AG09309 (cell line): ENCODE measurements at regions not wholly inside any gene's neighbourhood (a gene's known extent, or its start where the extent isn't known, plus 50 kb on each side); places are given as distances from the start of the nearest gene placed in this dataset.
"Not testable (repeated sequence)": the region's sequence is repeated elsewhere in the genome, so short reads cannot be mapped to it uniquely, and the experiment has no call there.

Source experiments
- DNase-seq: peaks from one replicate; pipeline ENCODE4 v3.0.0-alpha.2; 2010; ENCODE audit warnings: low read depth
- H3K4me3 ChIP-seq: 2 replicates; pipeline ENCODE4 v1.5.1; 2011; ENCODE audit warnings: mild to moderate bottlenecking, low read depth, low read length, moderate library complexity; ENCODE audit not compliant: control insufficient read depth
- TF ChIP-seq, protein P1 (sequence below): IDR thresholded peaks from 2 replicates; pipeline ENCODE4 v1.5.1; 2011; ENCODE audit warnings: mild to moderate bottlenecking, low read depth, low read length, inconsistent platforms; ENCODE audit not compliant: insufficient read depth, control insufficient read depth; ENCODE audit errors: missing control alignments

DNA sequence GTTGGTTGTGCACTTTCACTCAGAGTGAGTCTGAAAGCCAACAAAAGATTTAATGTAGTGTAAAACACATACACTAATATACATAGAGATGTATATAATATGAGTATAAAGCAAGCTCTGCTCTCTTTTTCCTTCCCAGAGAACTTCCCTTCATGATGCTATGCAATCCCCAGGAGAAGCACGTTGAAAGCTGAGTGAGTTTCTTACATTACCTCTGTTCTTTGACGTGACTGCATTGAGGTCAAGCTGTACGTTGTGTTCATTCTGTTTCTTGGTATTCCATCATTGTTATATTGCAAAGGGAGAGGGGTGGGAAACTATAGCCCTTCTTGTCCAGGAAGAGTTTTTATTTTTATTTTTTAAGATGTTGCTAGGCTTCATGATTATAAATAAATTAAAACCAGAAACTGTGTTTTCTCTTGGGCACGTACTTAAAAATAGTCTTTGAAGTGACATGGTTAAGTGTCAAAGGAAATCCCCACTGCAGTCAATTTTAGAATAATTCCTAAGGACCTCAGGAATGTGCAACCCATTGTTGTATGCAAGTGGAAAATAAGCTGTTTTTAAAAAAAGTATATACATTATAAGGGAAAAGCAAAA, 651.0 kb downstream of the CD109 start:
- TF ChIP-seq, protein P1, sequence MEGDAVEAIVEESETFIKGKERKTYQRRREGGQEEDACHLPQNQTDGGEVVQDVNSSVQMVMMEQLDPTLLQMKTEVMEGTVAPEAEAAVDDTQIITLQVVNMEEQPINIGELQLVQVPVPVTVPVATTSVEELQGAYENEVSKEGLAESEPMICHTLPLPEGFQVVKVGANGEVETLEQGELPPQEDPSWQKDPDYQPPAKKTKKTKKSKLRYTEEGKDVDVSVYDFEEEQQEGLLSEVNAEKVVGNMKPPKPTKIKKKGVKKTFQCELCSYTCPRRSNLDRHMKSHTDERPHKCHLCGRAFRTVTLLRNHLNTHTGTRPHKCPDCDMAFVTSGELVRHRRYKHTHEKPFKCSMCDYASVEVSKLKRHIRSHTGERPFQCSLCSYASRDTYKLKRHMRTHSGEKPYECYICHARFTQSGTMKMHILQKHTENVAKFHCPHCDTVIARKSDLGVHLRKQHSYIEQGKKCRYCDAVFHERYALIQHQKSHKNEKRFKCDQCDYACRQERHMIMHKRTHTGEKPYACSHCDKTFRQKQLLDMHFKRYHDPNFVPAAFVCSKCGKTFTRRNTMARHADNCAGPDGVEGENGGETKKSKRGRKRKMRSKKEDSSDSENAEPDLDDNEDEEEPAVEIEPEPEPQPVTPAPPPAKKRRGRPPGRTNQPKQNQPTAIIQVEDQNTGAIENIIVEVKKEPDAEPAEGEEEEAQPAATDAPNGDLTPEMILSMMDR, result no peak
- no peak for DNase-seq
- no peak overlapping the region for H3K4me3 ChIP-seq

DNA sequence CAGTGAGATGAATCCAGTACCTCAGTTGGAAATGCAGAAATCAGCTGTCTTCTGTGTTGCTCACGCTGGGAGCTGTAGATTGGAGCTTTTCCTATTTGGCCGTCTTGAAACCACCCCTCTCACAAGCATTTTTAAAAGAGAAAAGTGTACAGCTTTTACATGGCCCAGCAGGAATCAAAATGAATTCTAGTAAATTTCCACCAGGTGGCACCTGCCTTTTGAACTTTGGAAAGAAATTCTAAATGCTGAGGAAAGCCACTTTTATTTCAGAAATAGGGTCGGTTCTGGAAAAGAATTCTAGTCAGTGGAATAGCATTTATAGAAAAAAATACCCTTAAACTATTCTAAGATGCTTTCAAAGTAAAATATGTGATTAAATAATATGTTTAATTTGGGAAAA, 647.8 kb downstream of the CD109 start:
- TF ChIP-seq, protein P1, result peak; percentile 47
- no peak overlapping the region for H3K4me3 ChIP-seq
- no peak for DNase-seq

DNA sequence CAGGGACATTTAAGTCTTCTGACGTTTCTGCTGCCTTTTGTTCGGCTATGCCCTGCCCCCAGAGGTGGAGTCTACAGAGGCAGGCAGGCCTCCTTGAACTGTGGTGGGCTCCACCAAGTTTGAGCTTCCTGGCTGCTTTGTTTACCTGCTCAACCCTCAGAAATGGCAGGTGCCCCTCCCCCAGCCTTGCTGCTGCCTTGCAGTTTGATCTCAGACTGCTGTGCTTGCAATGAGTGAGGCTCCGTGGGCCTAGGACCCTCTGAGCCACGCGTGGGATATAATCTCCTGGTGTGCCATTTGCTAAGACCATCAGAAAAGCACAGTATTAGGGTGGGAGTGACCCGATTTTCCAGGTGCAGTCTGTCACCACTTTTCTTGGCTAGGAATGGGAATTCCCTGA, 647.3 kb downstream of the CD109 start:
- H3K4me3 ChIP-seq, DNase-seq: not testable (repeated sequence)

DNA sequence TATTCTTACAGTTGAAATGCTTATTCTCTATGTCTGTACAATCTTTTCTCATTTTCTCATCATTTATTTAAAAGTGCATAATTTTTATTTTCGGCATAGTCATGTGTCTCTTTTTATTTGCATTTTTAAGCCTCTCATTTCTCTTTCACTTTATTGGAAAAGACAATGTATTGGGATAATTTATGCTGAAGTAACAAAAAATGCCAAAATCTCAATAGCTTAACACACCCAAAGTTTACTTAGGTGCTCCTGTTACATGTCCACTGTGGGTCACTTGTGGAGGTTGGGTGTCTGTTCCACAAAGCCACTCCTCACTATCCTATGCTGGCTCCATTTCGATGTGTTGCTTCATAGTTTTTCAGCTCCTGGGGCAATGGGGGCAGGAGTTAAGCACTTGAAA, 638.7 kb downstream of the CD109 start:
- no peak for DNase-seq
- TF ChIP-seq, protein P1, result no peak
- H3K4me3 ChIP-seq, result no peak overlapping the region

DNA sequence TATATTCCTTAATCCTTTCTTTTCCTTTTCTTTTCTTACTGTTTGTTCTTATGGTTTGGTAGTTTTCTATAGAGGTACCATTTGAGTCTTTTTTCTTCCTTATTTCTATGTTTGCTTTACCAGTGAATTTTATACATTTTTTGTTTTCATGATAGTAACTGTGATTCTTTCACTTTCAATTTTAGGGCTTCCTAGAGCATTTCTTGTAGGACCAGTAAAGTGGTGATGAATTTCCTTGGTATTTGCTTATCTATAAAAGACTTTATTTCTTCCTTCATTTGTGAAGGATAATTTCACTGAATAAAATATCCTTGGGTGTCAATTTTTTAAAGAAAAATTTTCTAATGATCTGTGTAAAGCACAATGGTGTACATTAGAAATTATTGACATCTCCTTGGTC, 637.4 kb downstream of the CD109 start:
- no peak overlapping the region for H3K4me3 ChIP-seq
- DNase-seq, result peak; percentile 5
- TF ChIP-seq, protein P1, result no peak

DNA sequence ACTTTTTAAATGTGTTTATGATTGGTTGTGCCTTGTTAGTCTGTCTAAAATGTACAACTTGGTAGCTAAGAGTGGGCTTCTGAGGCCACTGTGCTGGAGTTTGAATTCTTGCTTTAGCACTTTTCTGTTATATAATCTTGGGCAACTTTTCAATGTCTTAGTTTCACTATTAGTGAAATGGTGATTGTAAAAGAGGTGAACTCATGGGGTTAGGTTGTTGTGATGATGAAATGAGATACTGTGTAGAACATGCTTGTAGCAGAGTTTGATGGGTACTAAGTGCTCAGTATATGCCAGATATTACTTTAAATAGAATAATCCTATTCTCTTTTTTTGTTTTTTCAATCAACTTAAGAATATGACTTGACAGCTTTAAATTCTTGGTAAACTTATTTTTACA, 624.7 kb downstream of the CD109 start:
- TF ChIP-seq, protein P1, result no peak
- H3K4me3 ChIP-seq, result no peak overlapping the region
- DNase-seq, result no peak

DNA sequence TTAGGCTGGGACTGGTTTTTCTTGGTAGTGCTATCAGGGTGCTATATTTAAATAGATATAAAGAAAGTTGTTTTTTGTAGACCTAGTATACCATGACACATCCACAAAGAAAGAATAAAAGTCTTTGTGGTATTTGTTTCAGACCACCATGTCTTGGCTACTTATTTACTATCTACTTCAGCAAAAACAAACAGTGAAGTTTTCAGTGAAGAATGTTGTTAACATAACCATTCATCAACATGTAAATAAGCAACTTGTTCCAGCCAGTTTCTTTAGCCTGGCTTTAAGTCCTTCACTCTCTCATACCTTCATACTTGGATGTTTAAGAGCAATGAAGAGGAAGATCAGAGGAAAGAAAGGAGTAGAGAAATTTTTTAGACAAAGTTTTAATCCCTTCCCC, 624.1 kb downstream of the CD109 start:
- no peak overlapping the region for H3K4me3 ChIP-seq
- no peak for DNase-seq
- TF ChIP-seq, protein P1, result no peak
